ENCODE measurements at regions not wholly inside any gene's neighbourhood (a gene's known extent, or its start where the extent isn't known, plus 50 kb on each side); places are given as distances from the start of the nearest gene placed in this dataset.

GRCh38 chr10:4477664-4478063 lies 348.3 kb upstream of the AKR1E2 start:
- Histone ChIP-seq H3K36me3 (ENCODE audit: low read depth, missing control alignments) (no peaks in the 10 kb centered on the region), H3K27ac (no peak overlapping the region), H3K4me1 (no peaks in the 10 kb centered on the region), H3K9me3 (no peaks in the 10 kb centered on the region), H3K4me3 (no peak overlapping the region), H3K27me3 (no peaks in the 10 kb centered on the region)
- 87 to 91% methylated on average over 4 of the region's 4 CpGs for WGBS, 2 donors
- intact Hi-C loops (cut with DNase I; ENCODE audit: low total_unique reads): no loop called here
- TF ChIP-seq CTCF (IDR thresholded peaks at IDR 0.05) (no peak), POLR2A (IDR thresholded peaks at IDR 0.05) (no peak)
- no peak for DNase-seq

DNA sequence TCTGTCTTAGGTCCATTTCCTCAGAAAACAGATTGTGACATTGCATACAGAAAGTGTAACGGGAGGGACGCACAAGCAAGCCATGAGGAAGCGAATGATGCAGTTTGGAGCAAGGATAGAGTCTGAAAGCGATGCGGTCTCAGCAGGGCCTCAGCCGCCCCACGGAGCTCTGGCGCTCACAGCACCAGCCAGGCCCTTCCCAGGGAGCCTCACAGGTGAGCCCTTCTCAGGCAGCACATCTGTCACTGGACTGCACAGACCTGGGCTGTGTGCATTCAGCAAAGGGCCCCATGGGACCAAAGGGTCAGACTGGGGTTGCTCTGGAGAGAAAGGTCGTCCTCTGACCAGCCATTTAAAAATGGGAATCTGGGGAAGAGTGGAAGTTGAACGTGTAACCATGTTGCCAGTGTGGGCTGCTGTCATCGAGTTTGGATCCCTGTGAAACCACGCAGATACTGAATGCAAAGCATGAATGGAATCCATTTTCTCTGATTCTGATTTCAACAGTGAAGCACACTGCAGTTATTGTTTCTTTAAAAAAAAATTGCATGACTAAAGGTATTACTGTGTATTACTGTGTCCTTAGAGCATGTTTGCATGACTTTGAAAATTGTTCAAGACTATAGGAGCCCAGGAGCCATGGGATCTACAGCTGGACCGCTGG lies 350.0 kb upstream of the AKR1E2 start:
- Histone ChIP-seq H3K9me3 (no peaks in the 10 kb centered on the region), H3K4me1 (no peaks in the 10 kb centered on the region), H3K27me3 (no peaks in the 10 kb centered on the region), H3K36me3 (ENCODE audit: low read depth, missing control alignments) (no peaks in the 10 kb centered on the region), H3K27ac (no peak overlapping the region), H3K4me3 (no peak overlapping the region)
- no peak for DNase-seq
- intact Hi-C loops (cut with DNase I; ENCODE audit: low total_unique reads): no loop called here
- TF ChIP-seq POLR2A (IDR thresholded peaks at IDR 0.05): no peak
- TF ChIP-seq CTCF (IDR thresholded peaks at IDR 0.05): no peak
- 84% methylated on average over 7 to 13 of the region's 13 CpGs for WGBS, 2 donors

- Histone ChIP-seq H3K4me3 (no peak overlapping the region), H3K9me3 (no peaks in the 10 kb centered on the region), H3K4me1 (no peaks in the 10 kb centered on the region), H3K27ac (no peak overlapping the region), H3K27me3 (no peaks in the 10 kb centered on the region), H3K36me3 (ENCODE audit: low read depth, missing control alignments) (no peaks in the 10 kb centered on the region)
- DNase-seq: no peak
- WGBS, 2 donors: 84 to 90% methylated on average over 8 of the region's 8 CpGs
- TF ChIP-seq CTCF (IDR thresholded peaks at IDR 0.05) (no peak), POLR2A (IDR thresholded peaks at IDR 0.05) (no peak)
- intact Hi-C loops (cut with DNase I; ENCODE audit: low total_unique reads): no loop called here
Observed at GRCh38 chr10:4474829-4475228, 351.2 kb upstream of the AKR1E2 start.

DNA sequence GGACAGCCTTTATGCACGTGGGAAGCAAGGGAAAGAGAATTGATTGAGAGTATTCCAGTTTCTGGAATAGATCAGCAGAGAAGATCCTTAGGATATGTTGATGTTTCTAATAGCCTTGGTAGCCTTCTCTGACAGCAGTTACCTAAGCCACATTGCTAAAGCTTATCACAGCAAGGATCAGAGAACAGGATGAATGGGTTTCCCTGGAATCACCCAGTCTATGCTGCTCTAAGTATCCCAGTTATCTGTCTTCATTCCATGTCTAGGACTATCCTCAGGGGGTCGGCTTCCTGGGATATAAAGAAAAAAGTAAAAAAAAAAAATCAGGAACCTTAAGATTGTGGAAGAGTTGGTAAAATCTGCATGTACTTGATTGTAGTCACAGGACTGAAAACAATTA lies 352.0 kb upstream of the AKR1E2 start:
- 83 to 85% methylated on average over 2 of the region's 2 CpGs for WGBS, 2 donors
- Histone ChIP-seq H3K36me3 (ENCODE audit: low read depth, missing control alignments) (no peaks in the 10 kb centered on the region), H3K4me3 (no peak overlapping the region), H3K27ac (no peak overlapping the region), H3K27me3 (no peaks in the 10 kb centered on the region), H3K4me1 (no peaks in the 10 kb centered on the region), H3K9me3 (no peaks in the 10 kb centered on the region)
- no peak for DNase-seq
- intact Hi-C loops (cut with DNase I; ENCODE audit: low total_unique reads): no loop called here
- TF ChIP-seq POLR2A (IDR thresholded peaks at IDR 0.05) (no peak), CTCF (IDR thresholded peaks at IDR 0.05) (no peak)

GRCh38 chr10:4472190-4472904 lies 353.7 kb upstream of the AKR1E2 start:
- H3K27me3 ChIP-seq: no peaks in the 10 kb centered on the region
- no peak overlapping the region for H3K4me3 ChIP-seq
- H3K9me3 ChIP-seq: no peaks in the 10 kb centered on the region
- H3K27ac ChIP-seq: no peak overlapping the region
- intact Hi-C loops (cut with DNase I; ENCODE audit: low total_unique reads): no loop called here
- H3K36me3 ChIP-seq (ENCODE audit: low read depth, missing control alignments): no peaks in the 10 kb centered on the region
- WGBS, 2 donors: 93 to 97% methylated on average over 7 of the region's 7 CpGs
- H3K4me1 ChIP-seq: no peaks in the 10 kb centered on the region
- no peak for DNase-seq
- TF ChIP-seq CTCF (IDR thresholded peaks at IDR 0.05): no peak
- no peak for TF ChIP-seq POLR2A (IDR thresholded peaks at IDR 0.05)

All from testis (tissue), 2 donors.